K562 (cell line): ENCODE measurements at regions not wholly inside any gene's neighbourhood (a gene's known extent, or its start where the extent isn't known, plus 50 kb on each side); places are given as distances from the start of the nearest gene placed in this dataset.

Source experiments
- L3MBTL2 ChIP-seq: fragments of 450-650 bp; IDR thresholded peaks from 2 replicates; pipeline ENCODE4 v1.6.1; 2016; ENCODE audit warnings: mild to moderate bottlenecking, moderate library complexity
- RBFOX2 ChIP-seq: fragments of 200-400 bp; formaldehyde crosslinking; IDR thresholded peaks from 2 replicates; pipeline ENCODE4 v1.6.1; 2017; ENCODE audit warnings: low read depth, mild to moderate bottlenecking, low read length, moderate library complexity
- TAF7 ChIP-seq: fragments of 450-650 bp; IDR thresholded peaks from 2 replicates; pipeline ENCODE4 v1.6.1; 2016; ENCODE audit warnings: missing genetic modification characterization, missing compliant biosample characterization
- TF ChIP-seq, protein P1 (sequence below): fragments of 250-450 bp; sonication (Bioruptor Pico); IDR thresholded peaks from 2 replicates; pipeline ENCODE4 v1.5.1; 2021; ENCODE audit warnings: mild to moderate bottlenecking
- TF ChIP-seq, protein P2 (sequence below), 3 experiments: IDR thresholded peaks in 2 of 3; conservative IDR thresholded peaks in 1 of 3; 2 replicates each; pipeline ENCODE4 v1.5.1; 2011 to 2012; ENCODE audit warnings: low read length in 3 of 3, mild to moderate bottlenecking in 3 of 3, control low read depth in 2 of 3, improper control_type of control experiment in 1 of 3, inconsistent platforms in 1 of 3, low read depth in 1 of 3, mixed read lengths in 1 of 3, moderate library complexity in 1 of 3; ENCODE audit not compliant: insufficient read depth in 2 of 3
- TF ChIP-seq, protein P3 (sequence below): fragments of 250-450 bp; sonication (Bioruptor Pico); IDR thresholded peaks from 2 replicates; pipeline ENCODE4 v1.8.0; 2021; ENCODE audit warnings: borderline replicate concordance, mild to moderate bottlenecking, moderate library complexity; ENCODE audit not compliant: poor library complexity, severe bottlenecking

DNA sequence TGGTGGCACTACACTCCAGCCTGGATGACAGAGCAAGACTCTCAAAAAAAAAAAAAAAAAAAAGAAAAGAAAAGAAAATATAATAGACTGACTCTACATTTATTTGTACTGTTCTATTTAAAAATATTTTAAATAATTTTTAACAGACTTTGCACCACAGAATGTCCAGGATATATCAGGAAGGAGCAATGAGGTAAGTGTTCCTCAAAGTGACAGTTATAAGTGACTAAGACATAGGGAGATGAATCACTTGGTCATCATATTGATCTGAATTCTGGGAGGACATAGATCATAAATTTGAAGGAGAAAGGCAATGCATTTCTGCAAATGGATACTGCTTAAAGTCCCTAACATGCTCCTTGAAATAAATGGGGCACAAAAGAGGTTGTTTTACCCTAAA lies 221.5 kb downstream of the KCNC2 start:
- TF ChIP-seq, protein P1, sequence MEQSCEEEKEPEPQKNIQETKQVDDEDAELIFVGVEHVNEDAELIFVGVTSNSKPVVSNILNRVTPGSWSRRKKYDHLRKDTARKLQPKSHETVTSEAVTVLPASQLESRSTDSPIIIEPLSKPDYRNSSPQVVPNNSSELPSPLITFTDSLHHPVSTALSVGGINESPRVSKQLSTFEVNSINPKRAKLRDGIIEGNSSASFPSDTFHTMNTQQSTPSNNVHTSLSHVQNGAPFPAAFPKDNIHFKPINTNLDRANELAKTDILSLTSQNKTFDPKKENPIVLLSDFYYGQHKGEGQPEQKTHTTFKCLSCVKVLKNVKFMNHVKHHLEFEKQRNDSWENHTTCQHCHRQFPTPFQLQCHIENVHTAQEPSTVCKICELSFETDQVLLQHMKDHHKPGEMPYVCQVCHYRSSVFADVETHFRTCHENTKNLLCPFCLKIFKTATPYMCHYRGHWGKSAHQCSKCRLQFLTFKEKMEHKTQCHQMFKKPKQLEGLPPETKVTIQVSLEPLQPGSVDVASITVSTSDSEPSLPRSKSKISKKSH (CRISPR knock-in tag), result no peak
- TF ChIP-seq, protein P2, sequence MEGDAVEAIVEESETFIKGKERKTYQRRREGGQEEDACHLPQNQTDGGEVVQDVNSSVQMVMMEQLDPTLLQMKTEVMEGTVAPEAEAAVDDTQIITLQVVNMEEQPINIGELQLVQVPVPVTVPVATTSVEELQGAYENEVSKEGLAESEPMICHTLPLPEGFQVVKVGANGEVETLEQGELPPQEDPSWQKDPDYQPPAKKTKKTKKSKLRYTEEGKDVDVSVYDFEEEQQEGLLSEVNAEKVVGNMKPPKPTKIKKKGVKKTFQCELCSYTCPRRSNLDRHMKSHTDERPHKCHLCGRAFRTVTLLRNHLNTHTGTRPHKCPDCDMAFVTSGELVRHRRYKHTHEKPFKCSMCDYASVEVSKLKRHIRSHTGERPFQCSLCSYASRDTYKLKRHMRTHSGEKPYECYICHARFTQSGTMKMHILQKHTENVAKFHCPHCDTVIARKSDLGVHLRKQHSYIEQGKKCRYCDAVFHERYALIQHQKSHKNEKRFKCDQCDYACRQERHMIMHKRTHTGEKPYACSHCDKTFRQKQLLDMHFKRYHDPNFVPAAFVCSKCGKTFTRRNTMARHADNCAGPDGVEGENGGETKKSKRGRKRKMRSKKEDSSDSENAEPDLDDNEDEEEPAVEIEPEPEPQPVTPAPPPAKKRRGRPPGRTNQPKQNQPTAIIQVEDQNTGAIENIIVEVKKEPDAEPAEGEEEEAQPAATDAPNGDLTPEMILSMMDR (IDR thresholded peaks at IDR 0.05 in 2 of 3, conservative IDR thresholded peaks at IDR 0.05 in 1 of 3; ENCODE audit: insufficient read depth in 2 of 3, low read depth in 1 of 3, low read length in 3 of 3), result no peak
- TF ChIP-seq, protein P3, sequence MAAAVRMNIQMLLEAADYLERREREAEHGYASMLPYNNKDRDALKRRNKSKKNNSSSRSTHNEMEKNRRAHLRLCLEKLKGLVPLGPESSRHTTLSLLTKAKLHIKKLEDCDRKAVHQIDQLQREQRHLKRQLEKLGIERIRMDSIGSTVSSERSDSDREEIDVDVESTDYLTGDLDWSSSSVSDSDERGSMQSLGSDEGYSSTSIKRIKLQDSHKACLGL, result no peak
- TF ChIP-seq TAF7 (tag) (no peak), L3MBTL2 (no peak), RBFOX2 (no peak)
